ENCODE measurements at regions not wholly inside any gene's neighbourhood (a gene's known extent, or its start where the extent isn't known, plus 50 kb on each side); places are given as distances from the start of the nearest gene placed in this dataset.

- H4K20me1 ChIP-seq (ENCODE audit: control insufficient read depth, insufficient read depth, insufficient read length) = no peaks in the 10 kb centered on the region
- no peaks in the 10 kb centered on the region for H3K9me3 Mint-ChIP-seq
- H2BK5ac ChIP-seq (ENCODE audit: insufficient read length, low read length) = no peak overlapping the region
- no peaks in the 10 kb centered on the region for H3K4me1 ChIP-seq (ENCODE audit: insufficient read depth, low read length)
- no peaks in the 10 kb centered on the region for H3K4me1 Mint-ChIP-seq
- H4K5ac ChIP-seq (ENCODE audit: insufficient read length, low read depth, low read length) = no peak overlapping the region
- no peak overlapping the region for H3K23ac ChIP-seq (ENCODE audit: insufficient read length, low read depth, low read length)
- no peak overlapping the region for H2AK5ac ChIP-seq (ENCODE audit: insufficient read length, low read length)
- H3K36me3 Mint-ChIP-seq (ENCODE audit: insufficient read depth in 1 of 3, low read depth in 3 of 3) = no peaks in the 10 kb centered on the region
- no peaks in the 10 kb centered on the region for H3K79me1 ChIP-seq (ENCODE audit: insufficient read depth, low read depth, low read length, poor library complexity, severe bottlenecking)
- H3K27me3 ChIP-seq (ENCODE audit: insufficient read depth, low read length) = no peaks in the 10 kb centered on the region
- no peak overlapping the region for H3K27ac Mint-ChIP-seq
- no peak overlapping the region for H3K14ac ChIP-seq (ENCODE audit: insufficient read depth, low read length)
- no peak overlapping the region for H2BK120ac ChIP-seq (ENCODE audit: low read depth, low read length, poor library complexity, severe bottlenecking)
- H2BK15ac ChIP-seq (ENCODE audit: low read depth, low read length) = no peak overlapping the region
- no peak overlapping the region for H2BK20ac ChIP-seq (ENCODE audit: low read depth, low read length, poor library complexity, severe bottlenecking)
- H3K79me2 ChIP-seq (ENCODE audit: insufficient read depth, low read length) = no peaks in the 10 kb centered on the region
- H4K91ac ChIP-seq (ENCODE audit: insufficient read length, low read depth, low read length) = no peak overlapping the region
- H2AFZ ChIP-seq (ENCODE audit: low read length) = no peak overlapping the region
- DNase-seq = no peak
- no peak overlapping the region for H3K18ac ChIP-seq (ENCODE audit: insufficient read length, low read depth, low read length)
- no peak for TF ChIP-seq CTCF (conservative IDR thresholded peaks at IDR 0.05)
- no peaks in the 10 kb centered on the region for H3K9me3 ChIP-seq (ENCODE audit: control insufficient read depth, low read depth, low read length)
- WGBS (ENCODE audit: extremely low coverage, insufficient read length, low lambda C conversion rate) = no CpG with 5 or more reads among the region's 1 CpG
- H3K4me2 ChIP-seq (ENCODE audit: insufficient read depth, insufficient read length, low read length) = no peak overlapping the region
- H3K27me3 Mint-ChIP-seq (ENCODE audit: low read depth) = no peaks in the 10 kb centered on the region
- no peak overlapping the region for H3K27ac ChIP-seq (ENCODE audit: insufficient read length, low read depth, low read length)
- no peak overlapping the region for H3T11ph ChIP-seq (ENCODE audit: low read length)
- H3K9ac ChIP-seq (ENCODE audit: extremely low read depth, insufficient read length, low read length) = no peak overlapping the region
- no peak overlapping the region for H2BK12ac ChIP-seq (ENCODE audit: insufficient read length, low read depth, low read length)
- H3K4me3 Mint-ChIP-seq = no peak overlapping the region
- H3K56ac ChIP-seq (ENCODE audit: insufficient read length, low read depth, low read length) = no peak overlapping the region
- H4K8ac ChIP-seq (replicated peaks; ENCODE audit: insufficient read length, low read depth, low read length) = no peak overlapping the region
- H3K23me2 ChIP-seq (ENCODE audit: insufficient read length, low read depth, low read length, poor library complexity, severe bottlenecking) = no peaks in the 10 kb centered on the region
- no peak overlapping the region for H3K4ac ChIP-seq (ENCODE audit: low read depth, low read length)
These were observed 889.5 kb downstream of the EPHA4 start for GRCh38 chr2:220682616-220683015.
